ENCODE measurements at regions not wholly inside any gene's neighbourhood (a gene's known extent, or its start where the extent isn't known, plus 50 kb on each side); places are given as distances from the start of the nearest gene placed in this dataset.
A peak's percentile ranks its signal among the peaks of the same experiment; 100 is the strongest.
"Not testable (repeated sequence)": the region's sequence is repeated elsewhere in the genome, so short reads cannot be mapped to it uniquely, and the experiment has no call there.

DNA sequence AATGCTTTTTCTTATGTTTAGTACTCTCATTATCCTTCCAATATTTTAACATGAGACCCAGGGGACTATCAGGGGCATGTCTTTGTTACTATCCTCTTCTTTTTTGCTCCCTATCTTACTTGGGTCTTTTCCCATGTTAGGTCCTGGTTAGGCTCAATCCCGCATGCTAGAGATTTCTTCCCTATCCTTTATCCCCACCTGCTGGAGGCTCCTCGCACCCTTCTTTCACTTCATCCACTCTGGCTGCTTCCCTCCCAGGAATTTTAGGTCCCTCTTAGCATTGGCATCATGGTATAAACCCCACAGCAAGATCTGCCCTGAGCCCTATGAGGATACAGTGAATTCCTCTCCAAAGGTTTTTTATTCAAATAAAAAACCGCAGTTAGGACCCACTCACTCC lies 567.3 kb downstream of the ANKRD30B start:
- Histone ChIP-seq H3K27ac (ENCODE audit: low read depth, low read length, poor library complexity, severe bottlenecking) (peak overlapping the region; percentile 90), H3K4me2 (ENCODE audit: low read length) (peak overlapping the region; percentile 57), H3K4me1 (ENCODE audit: insufficient read depth, low read length, poor library complexity, severe bottlenecking) (peaks cover 24% of the 10 kb centered on the region), H3K4me3 (ENCODE audit: low read depth, low read length, poor library complexity, severe bottlenecking) (peak overlapping the region; percentile 44)
- POLR2A ChIA-PET; H3K9me2 ChIP-seq (ENCODE audit: insufficient read depth, low read length); intact Hi-C loops (cut with micrococcal nuclease; ENCODE audit: unreplicated experiment); H2AFZ ChIP-seq (ENCODE audit: low read length); CTCF ChIA-PET (ENCODE audit: unreplicated experiment); H3K9me3 ChIP-seq (ENCODE audit: low read length); DNase-seq (ENCODE audit: low spot score); H3K36me3 ChIP-seq (ENCODE audit: insufficient read depth, low read length); H3K79me2 ChIP-seq (ENCODE audit: insufficient read depth, low read depth, low read length); H4K20me1 ChIP-seq (ENCODE audit: insufficient read depth, low read length); BruUV-seq (replicated peaks): not testable (repeated sequence)
- TF ChIP-seq CTCF (conservative IDR thresholded peaks at IDR 0.05; ENCODE audit: low read length): peak; percentile 38; the same call in 1 of the 2 replicates

DNA sequence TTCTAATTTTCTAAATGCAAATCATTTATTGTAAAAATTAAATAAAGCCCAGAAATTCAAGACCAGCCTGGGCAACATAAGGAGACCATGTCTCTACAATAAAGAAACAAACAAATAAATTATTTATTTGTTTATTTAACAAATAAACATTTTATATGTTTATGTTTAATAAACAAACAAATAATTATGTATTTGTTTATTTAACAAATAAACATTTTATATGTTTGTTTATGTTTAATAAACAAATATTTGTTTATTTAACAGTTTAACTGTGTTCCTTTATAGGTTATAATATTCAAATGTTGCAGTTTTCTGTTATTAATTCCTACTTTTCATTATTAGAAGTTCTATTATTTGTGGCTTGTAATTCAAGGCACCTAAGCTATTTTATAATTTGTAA lies 570.7 kb downstream of the ANKRD30B start:
- DNase-seq (ENCODE audit: low spot score); H3K4me3 ChIP-seq (ENCODE audit: low read depth, low read length, poor library complexity, severe bottlenecking); CTCF ChIA-PET (ENCODE audit: unreplicated experiment); H3K9me2 ChIP-seq (ENCODE audit: insufficient read depth, low read length); BruUV-seq (replicated peaks); H3K27ac ChIP-seq (ENCODE audit: low read depth, low read length, poor library complexity, severe bottlenecking); H3K4me2 ChIP-seq (ENCODE audit: low read length); H3K79me2 ChIP-seq (ENCODE audit: insufficient read depth, low read depth, low read length); H2AFZ ChIP-seq (ENCODE audit: low read length); H3K36me3 ChIP-seq (ENCODE audit: insufficient read depth, low read length); intact Hi-C loops (cut with micrococcal nuclease; ENCODE audit: unreplicated experiment); H3K9me3 ChIP-seq (ENCODE audit: low read length); H4K20me1 ChIP-seq (ENCODE audit: insufficient read depth, low read length); POLR2A ChIA-PET: not testable (repeated sequence)
- H3K4me1 ChIP-seq (ENCODE audit: insufficient read depth, low read length, poor library complexity, severe bottlenecking): peaks cover 24% of the 10 kb centered on the region

DNA sequence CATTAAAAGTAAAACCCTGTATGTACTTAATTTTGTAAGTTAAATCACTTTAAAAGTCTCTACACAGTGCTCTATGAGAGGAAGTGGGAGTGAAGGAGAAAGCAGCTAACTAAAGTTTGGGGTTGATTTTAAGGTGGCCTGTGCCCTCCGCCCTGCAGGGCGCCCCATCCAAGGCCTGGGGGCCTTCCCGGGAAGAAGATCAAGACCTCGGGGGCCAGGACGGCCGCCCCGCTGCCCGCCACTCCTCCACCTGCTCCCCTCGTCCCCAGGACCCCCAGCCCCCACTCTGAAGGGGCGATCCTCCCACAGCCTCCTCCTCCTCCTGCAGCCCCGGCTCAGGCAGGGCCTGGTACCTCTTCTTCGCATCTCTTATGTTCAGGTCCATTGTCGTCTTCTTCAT lies 581.7 kb downstream of the ANKRD30B start:
- H3K4me2 ChIP-seq (ENCODE audit: low read length); POLR2A ChIA-PET; H3K79me2 ChIP-seq (ENCODE audit: insufficient read depth, low read depth, low read length); H3K9me3 ChIP-seq (ENCODE audit: low read length); H4K20me1 ChIP-seq (ENCODE audit: insufficient read depth, low read length); CTCF ChIA-PET (ENCODE audit: unreplicated experiment); BruUV-seq (replicated peaks); H3K4me3 ChIP-seq (ENCODE audit: low read depth, low read length, poor library complexity, severe bottlenecking); H3K9me2 ChIP-seq (ENCODE audit: insufficient read depth, low read length); H2AFZ ChIP-seq (ENCODE audit: low read length); DNase-seq (ENCODE audit: low spot score); H3K4me1 ChIP-seq (ENCODE audit: insufficient read depth, low read length, poor library complexity, severe bottlenecking); intact Hi-C loops (cut with micrococcal nuclease; ENCODE audit: unreplicated experiment); H3K36me3 ChIP-seq (ENCODE audit: insufficient read depth, low read length); H3K27ac ChIP-seq (ENCODE audit: low read depth, low read length, poor library complexity, severe bottlenecking): not testable (repeated sequence)

DNA sequence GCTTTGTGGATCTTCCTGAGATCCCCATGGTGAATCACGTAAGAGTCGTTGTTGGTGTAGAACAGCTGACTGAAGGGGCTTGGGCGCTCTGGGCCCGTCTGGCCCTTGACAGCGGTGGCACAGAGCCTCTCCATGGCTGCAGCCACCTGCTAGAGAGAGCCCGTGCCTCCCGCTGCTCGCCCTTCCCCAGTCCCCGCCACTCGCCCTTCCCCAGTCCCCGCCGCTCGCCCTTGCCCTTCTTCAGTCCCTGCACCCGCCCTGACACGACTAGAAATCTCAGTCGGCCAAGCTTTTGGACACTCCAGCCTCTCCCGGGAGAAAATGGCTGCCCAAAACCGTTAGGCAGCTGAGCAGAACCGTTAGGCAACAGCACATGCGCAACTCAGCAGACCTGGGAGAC lies 582.2 kb downstream of the ANKRD30B start:
- H2AFZ ChIP-seq (ENCODE audit: low read length); H3K9me3 ChIP-seq (ENCODE audit: low read length); CTCF ChIA-PET (ENCODE audit: unreplicated experiment); H3K4me1 ChIP-seq (ENCODE audit: insufficient read depth, low read length, poor library complexity, severe bottlenecking); intact Hi-C loops (cut with micrococcal nuclease; ENCODE audit: unreplicated experiment); POLR2A ChIA-PET; H3K4me3 ChIP-seq (ENCODE audit: low read depth, low read length, poor library complexity, severe bottlenecking); H3K27ac ChIP-seq (ENCODE audit: low read depth, low read length, poor library complexity, severe bottlenecking); H3K4me2 ChIP-seq (ENCODE audit: low read length); H3K79me2 ChIP-seq (ENCODE audit: insufficient read depth, low read depth, low read length); DNase-seq (ENCODE audit: low spot score); H3K9me2 ChIP-seq (ENCODE audit: insufficient read depth, low read length); BruUV-seq (replicated peaks); H3K36me3 ChIP-seq (ENCODE audit: insufficient read depth, low read length); H4K20me1 ChIP-seq (ENCODE audit: insufficient read depth, low read length): not testable (repeated sequence)

DNA sequence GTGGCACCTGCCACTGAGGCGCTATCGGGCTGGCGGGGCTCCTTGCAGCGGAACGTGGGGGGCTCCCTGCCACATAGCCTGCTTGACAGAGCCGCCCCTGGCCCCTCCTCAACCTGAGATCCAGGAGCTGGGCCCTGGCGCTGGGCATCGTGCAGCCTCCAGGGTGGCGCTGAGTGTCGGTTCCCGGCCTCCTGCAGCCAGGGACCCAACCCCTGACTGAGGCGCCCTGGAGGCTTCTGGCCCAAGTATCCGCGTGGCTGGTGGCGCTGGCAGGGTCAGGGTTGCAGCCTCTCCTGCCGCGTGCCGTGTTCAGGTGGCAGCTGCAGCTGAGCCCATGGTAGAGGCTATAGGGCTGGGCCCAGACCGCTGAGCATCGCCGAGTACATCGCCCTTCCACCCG lies 582.6 kb downstream of the ANKRD30B start:
- BruUV-seq (replicated peaks); H3K9me2 ChIP-seq (ENCODE audit: insufficient read depth, low read length); intact Hi-C loops (cut with micrococcal nuclease; ENCODE audit: unreplicated experiment); H2AFZ ChIP-seq (ENCODE audit: low read length); H3K9me3 ChIP-seq (ENCODE audit: low read length); H4K20me1 ChIP-seq (ENCODE audit: insufficient read depth, low read length); H3K4me3 ChIP-seq (ENCODE audit: low read depth, low read length, poor library complexity, severe bottlenecking); CTCF ChIA-PET (ENCODE audit: unreplicated experiment); H3K27ac ChIP-seq (ENCODE audit: low read depth, low read length, poor library complexity, severe bottlenecking); H3K79me2 ChIP-seq (ENCODE audit: insufficient read depth, low read depth, low read length); POLR2A ChIA-PET; H3K36me3 ChIP-seq (ENCODE audit: insufficient read depth, low read length); DNase-seq (ENCODE audit: low spot score); H3K4me2 ChIP-seq (ENCODE audit: low read length); H3K4me1 ChIP-seq (ENCODE audit: insufficient read depth, low read length, poor library complexity, severe bottlenecking): not testable (repeated sequence)

DNA sequence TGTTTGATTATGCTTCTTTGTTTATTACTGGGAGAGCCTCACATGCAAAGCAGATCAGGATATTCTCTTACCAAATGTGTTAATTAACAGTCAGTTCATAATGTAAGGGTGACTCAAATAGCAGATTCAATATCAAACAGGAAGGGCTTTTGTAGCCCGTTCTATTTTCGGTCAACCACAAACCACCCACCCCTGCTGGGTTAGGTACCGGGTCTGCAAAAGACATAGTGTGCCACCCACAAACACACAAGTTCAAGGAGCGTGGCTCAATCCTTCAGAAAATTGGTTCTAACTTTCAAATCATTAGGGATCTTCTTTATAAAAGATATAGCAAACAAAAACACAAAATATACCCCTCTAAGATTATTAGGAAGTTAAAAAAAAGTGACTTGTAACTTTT lies 627.7 kb downstream of the ANKRD30B start:
- H4K20me1 ChIP-seq (ENCODE audit: insufficient read depth, low read length); BruUV-seq (replicated peaks); H3K4me3 ChIP-seq (ENCODE audit: low read depth, low read length, poor library complexity, severe bottlenecking); intact Hi-C loops (cut with micrococcal nuclease; ENCODE audit: unreplicated experiment); H3K36me3 ChIP-seq (ENCODE audit: insufficient read depth, low read length); DNase-seq (ENCODE audit: low spot score); H2AFZ ChIP-seq (ENCODE audit: low read length); H3K9me2 ChIP-seq (ENCODE audit: insufficient read depth, low read length); H3K79me2 ChIP-seq (ENCODE audit: insufficient read depth, low read depth, low read length); H3K4me2 ChIP-seq (ENCODE audit: low read length); H3K27ac ChIP-seq (ENCODE audit: low read depth, low read length, poor library complexity, severe bottlenecking); CTCF ChIA-PET (ENCODE audit: unreplicated experiment); H3K9me3 ChIP-seq (ENCODE audit: low read length); POLR2A ChIA-PET; H3K4me1 ChIP-seq (ENCODE audit: insufficient read depth, low read length, poor library complexity, severe bottlenecking): not testable (repeated sequence)
